ENCODE measurements at regions not wholly inside any gene's neighbourhood (a gene's known extent, or its start where the extent isn't known, plus 50 kb on each side); places are given as distances from the start of the nearest gene placed in this dataset.
"Not testable (repeated sequence)": the region's sequence is repeated elsewhere in the genome, so short reads cannot be mapped to it uniquely, and the experiment has no call there.

DNA sequence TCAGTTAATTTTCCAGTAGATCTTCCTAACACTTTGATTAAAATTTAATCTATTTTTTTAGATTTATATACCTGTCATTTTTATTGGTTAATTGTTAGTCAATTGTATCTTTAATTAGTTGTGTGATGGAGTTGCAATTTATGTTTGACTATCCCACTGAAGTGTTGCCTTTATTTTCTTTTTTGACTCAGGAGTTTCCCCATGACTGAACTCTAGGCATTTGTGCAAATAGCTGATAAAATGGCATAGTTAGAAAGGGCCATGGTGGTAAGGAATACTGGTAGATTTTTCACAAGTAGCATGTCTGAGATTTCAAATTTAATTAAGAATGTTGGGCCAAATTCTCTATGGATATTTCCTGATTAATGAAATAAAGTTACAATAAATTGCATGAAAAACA lies 273.1 kb upstream of the DAB2 start:
- in situ Hi-C loops (cut with HindIII; ENCODE audit: low pct_ligation_motif_present, low pct_unique_long_range_greater_than_20kb, low sequenced_read_pairs) = no loop called here

DNA sequence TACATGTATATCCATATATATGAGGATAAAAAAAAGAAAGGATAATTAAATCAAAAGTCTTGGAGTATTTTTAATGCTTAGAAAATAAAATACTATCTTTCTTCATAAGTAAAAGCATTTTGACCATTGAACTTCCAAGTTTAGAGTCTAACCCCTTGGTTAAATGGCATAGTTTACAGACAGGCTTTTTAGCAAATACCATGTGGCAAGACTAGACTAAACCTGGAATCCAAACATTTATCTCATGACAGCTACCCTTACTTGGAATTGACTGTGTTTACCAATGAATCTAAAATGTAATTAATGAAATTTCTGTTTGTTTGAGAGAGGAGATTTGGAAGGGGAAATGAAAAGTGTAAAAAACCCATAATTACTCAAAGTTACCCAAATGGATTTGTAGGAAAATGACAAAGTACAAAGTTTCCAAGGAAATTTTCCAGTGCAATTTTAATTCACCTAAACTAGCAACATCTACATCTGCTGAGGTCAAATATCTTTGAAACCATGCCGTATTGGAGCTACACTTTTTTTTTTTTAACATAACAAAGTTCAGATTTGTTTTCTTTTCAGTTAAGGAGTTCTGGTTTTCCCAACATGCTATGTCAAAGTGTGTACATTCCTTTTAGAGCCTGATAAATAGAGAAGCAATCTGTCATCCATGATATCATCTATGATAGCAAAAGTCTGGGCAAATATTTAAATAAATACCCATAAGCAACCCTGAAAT lies 272.1 kb upstream of the DAB2 start:
- no peak for DNase-seq
- in situ Hi-C loops (cut with HindIII; ENCODE audit: low pct_ligation_motif_present, low pct_unique_long_range_greater_than_20kb, low sequenced_read_pairs) = no loop called here

More for the DNA sequence above, 273.1 kb upstream of the DAB2 start:
- peak; percentile 8 for DNase-seq

DNA sequence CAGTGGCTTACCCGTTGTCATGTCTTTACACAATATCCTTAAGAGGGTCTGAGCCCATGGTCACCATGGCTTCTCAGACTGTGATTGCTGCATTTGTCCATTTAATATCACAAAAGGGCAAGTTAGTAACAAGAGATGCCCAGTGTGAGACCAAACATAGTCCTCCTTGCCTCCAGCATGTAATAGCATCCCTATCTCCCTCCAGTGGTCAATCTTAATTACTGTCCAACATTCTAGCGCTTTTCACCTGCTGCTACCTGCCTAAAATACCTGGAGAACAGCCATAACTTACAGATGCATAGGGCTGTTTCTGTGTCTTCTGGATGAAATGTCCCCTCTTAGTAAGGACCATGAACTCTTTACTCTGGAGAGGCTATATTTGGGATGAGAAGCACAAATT lies 267.2 kb upstream of the DAB2 start:
- DNase-seq = no peak
- in situ Hi-C loops (cut with HindIII; ENCODE audit: low pct_ligation_motif_present, low pct_unique_long_range_greater_than_20kb, low sequenced_read_pairs) = no loop called here

DNA sequence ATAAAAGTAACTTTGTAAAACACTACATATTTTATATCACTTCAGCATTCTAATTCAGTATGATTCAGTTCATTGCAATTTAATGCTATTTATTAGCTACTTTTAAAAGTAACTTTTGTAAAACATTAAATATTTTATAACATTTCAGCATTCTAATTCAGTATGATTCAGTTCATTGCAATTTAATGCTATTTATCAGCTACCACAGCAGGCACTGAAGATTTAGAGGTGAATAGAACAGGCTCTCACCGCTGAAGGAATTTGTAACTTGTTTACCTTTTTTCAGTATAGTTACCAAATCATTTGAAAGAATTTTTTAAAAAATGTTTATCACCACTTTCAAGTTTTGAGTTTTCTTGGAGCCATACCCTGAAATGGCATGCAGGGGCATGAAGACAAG lies 266.4 kb upstream of the DAB2 start:
- in situ Hi-C loops (cut with HindIII; ENCODE audit: low pct_ligation_motif_present, low pct_unique_long_range_greater_than_20kb, low sequenced_read_pairs) = no loop called here
- no peak for DNase-seq

- DNase-seq = no peak
- in situ Hi-C loops (cut with HindIII; ENCODE audit: low pct_ligation_motif_present, low pct_unique_long_range_greater_than_20kb, low sequenced_read_pairs) = no loop called here
Observed at GRCh38 chr5:39689919-39690318, 265.1 kb upstream of the DAB2 start.

GRCh38 chr5:39687924-39688323 lies 263.1 kb upstream of the DAB2 start:
- in situ Hi-C loops (cut with HindIII; ENCODE audit: low pct_ligation_motif_present, low pct_unique_long_range_greater_than_20kb, low sequenced_read_pairs); DNase-seq: not testable (repeated sequence)

- DNase-seq = no peak
- in situ Hi-C loops (cut with HindIII; ENCODE audit: low pct_ligation_motif_present, low pct_unique_long_range_greater_than_20kb, low sequenced_read_pairs) = no loop called here
Observed at GRCh38 chr5:39680213-39680612, 255.4 kb upstream of the DAB2 start.

DNA sequence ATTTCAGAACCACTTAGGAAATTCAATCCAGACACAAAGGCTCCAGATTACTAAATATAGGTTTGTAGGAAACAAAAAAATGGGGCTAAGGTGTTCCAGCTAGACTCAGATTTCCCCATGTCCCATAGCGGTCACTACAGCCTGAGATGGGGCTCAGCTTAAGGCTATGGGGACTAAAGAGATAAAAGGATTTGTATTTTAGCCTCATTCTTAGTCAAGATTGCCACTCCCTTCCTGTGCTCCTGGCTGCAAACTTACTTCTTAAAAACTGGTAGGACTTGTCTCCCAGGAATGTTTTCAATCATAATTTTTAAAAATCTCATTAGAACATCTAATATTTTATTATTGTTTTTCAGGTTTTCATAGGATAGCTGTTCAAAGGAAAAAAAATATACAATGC lies 253.8 kb upstream of the DAB2 start:
- no peak for DNase-seq
- in situ Hi-C loops (cut with HindIII; ENCODE audit: low pct_ligation_motif_present, low pct_unique_long_range_greater_than_20kb, low sequenced_read_pairs) = no loop called here

DNA sequence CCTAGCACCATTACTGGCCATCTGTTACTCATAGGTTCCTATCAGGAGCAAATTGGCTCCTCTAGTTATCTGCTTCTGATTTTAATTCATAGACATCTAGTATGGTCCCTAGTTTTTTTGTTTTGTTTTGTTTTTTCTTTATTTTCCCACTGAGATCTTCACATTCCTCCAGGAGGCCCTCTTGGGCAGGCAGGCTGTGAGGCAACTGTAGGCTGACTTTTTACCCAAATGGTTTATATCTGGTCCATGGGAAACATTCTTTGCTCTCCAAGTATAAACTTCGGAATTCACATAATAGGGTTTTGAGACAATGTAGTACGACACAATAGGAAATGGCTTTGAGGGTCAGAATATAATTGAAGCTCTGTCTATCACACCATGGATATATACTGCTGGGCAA lies 250.9 kb upstream of the DAB2 start:
- in situ Hi-C loops (cut with HindIII; ENCODE audit: low pct_ligation_motif_present, low pct_unique_long_range_greater_than_20kb, low sequenced_read_pairs) = no loop called here
- DNase-seq = no peak

GRCh38 chr5:39674209-39675082 lies 249.7 kb upstream of the DAB2 start:
- DNase-seq = no peak
- in situ Hi-C loops (cut with HindIII; ENCODE audit: low pct_ligation_motif_present, low pct_unique_long_range_greater_than_20kb, low sequenced_read_pairs) = no loop called here

- in situ Hi-C loops (cut with HindIII; ENCODE audit: low pct_ligation_motif_present, low pct_unique_long_range_greater_than_20kb, low sequenced_read_pairs) = no loop called here
- no peak for DNase-seq
Observed at GRCh38 chr5:39671561-39671961, 246.8 kb upstream of the DAB2 start.

DNA sequence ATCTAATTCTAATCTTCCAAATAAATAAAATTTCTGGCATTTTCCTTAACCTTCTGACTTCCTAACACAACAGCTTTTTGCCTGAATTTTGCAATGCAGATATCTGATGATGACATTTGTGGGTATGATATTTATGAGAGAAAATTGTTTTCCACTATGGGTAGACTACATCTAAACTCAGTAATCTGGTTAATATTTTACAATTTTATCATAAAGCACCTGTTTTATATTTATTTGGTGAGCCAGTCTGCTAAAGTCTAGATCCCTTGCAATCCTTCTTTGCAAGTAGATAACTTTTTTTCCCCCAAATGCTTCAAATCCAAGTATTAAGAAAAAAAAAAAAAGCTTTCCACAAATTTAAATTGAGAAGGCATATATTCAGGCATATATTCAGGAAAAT lies 246.2 kb upstream of the DAB2 start:
- no peak for DNase-seq

GRCh38 chr5:39670391-39670790 lies 245.6 kb upstream of the DAB2 start:
- in situ Hi-C loops (cut with HindIII; ENCODE audit: low pct_ligation_motif_present, low pct_unique_long_range_greater_than_20kb, low sequenced_read_pairs) = no loop called here
- no peak for DNase-seq

More for the DNA sequence above, 246.2 kb upstream of the DAB2 start:
- in situ Hi-C loops (cut with HindIII; ENCODE audit: low pct_ligation_motif_present, low pct_unique_long_range_greater_than_20kb, low sequenced_read_pairs) = no loop called here

DNA sequence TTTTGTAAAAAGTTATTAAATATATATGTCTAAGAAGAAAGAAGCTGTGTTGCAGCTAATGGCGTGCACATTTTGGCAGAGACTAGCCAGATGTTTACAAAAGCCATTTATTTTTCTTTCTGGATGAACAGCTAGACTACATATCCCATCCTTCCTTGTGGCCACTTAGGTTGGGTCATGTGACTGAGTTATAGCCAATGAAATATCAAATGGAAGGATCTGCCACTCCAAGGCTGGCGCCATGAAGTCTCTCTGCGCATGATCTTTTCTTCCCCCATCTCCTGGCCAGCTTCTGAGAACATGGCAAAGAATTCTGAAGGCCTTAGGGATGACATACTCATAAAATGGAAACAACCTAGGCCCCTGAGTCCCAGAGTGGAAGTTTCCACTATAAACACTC lies 244.2 kb upstream of the DAB2 start:
- no peak for DNase-seq
- in situ Hi-C loops (cut with HindIII; ENCODE audit: low pct_ligation_motif_present, low pct_unique_long_range_greater_than_20kb, low sequenced_read_pairs) = no loop called here

- in situ Hi-C loops (cut with HindIII; ENCODE audit: low pct_ligation_motif_present, low pct_unique_long_range_greater_than_20kb, low sequenced_read_pairs) = no loop called here
- DNase-seq = no peak
Observed at GRCh38 chr5:39665328-39665727, 240.5 kb upstream of the DAB2 start.

- in situ Hi-C loops (cut with HindIII; ENCODE audit: low pct_ligation_motif_present, low pct_unique_long_range_greater_than_20kb, low sequenced_read_pairs) = no loop called here
- no peak for DNase-seq
Observed at GRCh38 chr5:39662945-39663344, 238.2 kb upstream of the DAB2 start.

DNA sequence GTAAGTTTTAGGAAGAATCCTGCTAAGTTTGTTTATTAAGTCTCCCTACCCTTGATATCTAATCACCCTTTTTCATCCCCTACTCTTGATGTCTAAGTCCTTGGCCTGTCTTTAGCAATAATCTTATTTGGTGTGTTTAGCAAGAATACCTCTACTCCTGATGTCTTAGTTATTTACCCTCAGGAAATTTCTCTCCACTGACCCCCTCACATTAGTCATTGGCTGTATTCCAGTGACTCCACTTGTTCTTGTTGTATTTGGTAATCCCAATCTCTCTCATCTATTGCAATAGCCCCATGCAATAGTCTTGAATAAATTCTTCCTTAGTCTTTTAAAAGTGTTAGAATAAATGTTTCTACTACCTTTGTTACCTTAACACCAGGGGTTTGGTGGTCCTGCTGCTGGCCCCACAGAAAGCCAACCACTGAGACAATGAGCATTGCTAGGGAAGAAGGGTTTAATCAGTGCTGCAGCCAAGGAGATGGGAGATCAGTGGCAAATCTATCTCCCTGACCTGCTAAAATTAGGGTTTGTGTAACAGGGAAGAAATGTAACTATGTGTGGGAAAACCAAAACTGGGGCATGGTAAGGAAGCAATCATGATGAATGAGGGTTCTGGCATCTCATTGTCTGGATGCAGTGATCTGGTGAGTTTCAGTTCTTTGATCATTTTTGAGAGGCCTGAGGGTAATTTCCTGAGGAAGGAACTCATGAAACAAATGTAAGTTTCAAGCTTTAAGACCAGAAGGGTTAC lies 236.4 kb upstream of the DAB2 start:
- in situ Hi-C loops (cut with HindIII; ENCODE audit: low pct_ligation_motif_present, low pct_unique_long_range_greater_than_20kb, low sequenced_read_pairs) = no loop called here
- no peak for DNase-seq

DNA sequence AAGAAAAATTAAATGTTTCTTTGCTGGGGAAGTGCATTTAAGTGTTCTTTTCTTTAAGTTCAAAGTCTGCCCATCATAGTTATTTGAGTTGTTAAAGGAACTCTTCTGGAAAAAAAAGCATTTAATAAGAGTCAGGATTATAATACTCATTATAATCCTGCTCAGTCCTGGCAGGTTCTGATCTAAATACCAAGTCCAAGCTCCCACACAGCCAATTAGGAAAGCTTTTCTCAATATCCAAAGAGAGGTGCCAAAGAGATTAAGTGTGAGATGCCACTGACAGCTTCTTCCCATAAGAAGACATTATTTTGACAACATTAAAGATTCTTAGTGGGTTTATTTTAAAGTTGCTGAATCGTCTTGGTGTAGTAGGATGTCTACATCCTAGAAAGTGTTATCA lies 235.2 kb upstream of the DAB2 start:
- in situ Hi-C loops (cut with HindIII; ENCODE audit: low pct_ligation_motif_present, low pct_unique_long_range_greater_than_20kb, low sequenced_read_pairs) = no loop called here
- no peak for DNase-seq

GRCh38 chr5:39658866-39659265 lies 234.1 kb upstream of the DAB2 start:
- in situ Hi-C loops (cut with HindIII; ENCODE audit: low pct_ligation_motif_present, low pct_unique_long_range_greater_than_20kb, low sequenced_read_pairs) = no loop called here

More at GRCh38 chr5:39658866-39659265, 234.1 kb upstream of the DAB2 start:
- DNase-seq = no peak
